Colonic mucosa (tissue), 4 donors: ENCODE measurements at regions not wholly inside any gene's neighbourhood (a gene's known extent, or its start where the extent isn't known, plus 50 kb on each side); places are given as distances from the start of the nearest gene placed in this dataset.

Experiments used
- DNase-seq: peaks from one replicate; pipeline ENCODE4 v3.0.0-alpha.2; 2020
- H3K27ac ChIP-seq: fragments of 200-600 bp; one replicate; pipeline ENCODE4 v1.8.0; 2021
- H3K27me3 ChIP-seq: fragments of 200-600 bp; one replicate; pipeline ENCODE4 v1.8.0; 2021
- H3K36me3 ChIP-seq: fragments of 200-600 bp; one replicate; pipeline ENCODE4 v1.8.0; 2021
- H3K4me1 ChIP-seq: fragments of 200-600 bp; one replicate; pipeline ENCODE4 v1.8.0; 2021; ENCODE audit warnings: mild to moderate bottlenecking
- H3K4me3 ChIP-seq: fragments of 200-600 bp; one replicate; pipeline ENCODE4 v1.8.0; 2021
- H3K9ac ChIP-seq, 2 donors: one replicate each; pipeline ENCODE4 v1.7.0; 2013; ENCODE audit warnings: control low read depth in 2 of 2, low read depth in 2 of 2, low read length in 2 of 2
- H3K9me3 ChIP-seq: fragments of 200-600 bp; one replicate; pipeline ENCODE4 v1.8.0; 2021
- CTCF ChIP-seq: fragments of 200-600 bp; IDR thresholded peaks from one replicate; pipeline ENCODE4 v1.8.0; 2022; ENCODE audit warnings: antibody characterized with exemption, mild to moderate bottlenecking
- intact Hi-C: fragments of 100-400 bp; cut with DNase I; formaldehyde crosslinking; loops from one replicate; pipeline ENCODE4 v1.14.1; 2022
- donor health status: healthy.
- donor health status: DM: no; HTN: no; CAD: no.
- donor health status: DM: no; HTN: no; CAD: no.

GRCh38 chr15:54687628-54688027 lies 509.1 kb downstream of the RSL24D1 start:
- H3K36me3 ChIP-seq = no peaks in the 10 kb centered on the region
- H3K9ac ChIP-seq = no peak overlapping the region
- H3K9me3 ChIP-seq = no peaks in the 10 kb centered on the region
- H3K27me3 ChIP-seq = no peaks in the 10 kb centered on the region
- peak overlapping the region; percentile 46 for H3K27ac ChIP-seq
- intact Hi-C loops = no loop called here
- no peak for DNase-seq
- TF ChIP-seq CTCF = no peak
- no peak overlapping the region for H3K4me3 ChIP-seq
- no peaks in the 10 kb centered on the region for H3K4me1 ChIP-seq
